Mucosa of rectum (tissue), 2 donors: ENCODE measurements at regions not wholly inside any gene's neighbourhood (a gene's known extent, or its start where the extent isn't known, plus 50 kb on each side); places are given as distances from the start of the nearest gene placed in this dataset.
"Not testable (repeated sequence)": the region's sequence is repeated elsewhere in the genome, so short reads cannot be mapped to it uniquely, and the experiment has no call there.

Experiments
- H3K27ac ChIP-seq, 2 donors: one replicate each; pipeline ENCODE4 v1.7.0; 2013; ENCODE audit warnings: inconsistent platforms in 2 of 2, low read depth in 2 of 2, low read length in 2 of 2
- H3K27me3 ChIP-seq, 2 donors: one replicate each; pipeline ENCODE4 v1.7.0; 2013; ENCODE audit warnings: low read length in 2 of 2; ENCODE audit not compliant: control insufficient read depth in 2 of 2, insufficient read depth in 2 of 2
- H3K36me3 ChIP-seq, 2 donors: one replicate each; pipeline ENCODE4 v1.7.0; 2013; ENCODE audit warnings: low read length in 2 of 2; ENCODE audit not compliant: control insufficient read depth in 2 of 2, insufficient read depth in 2 of 2
- H3K4me1 ChIP-seq, 2 donors: one replicate each; pipeline ENCODE4 v1.7.0; 2013; ENCODE audit warnings: low read length in 2 of 2, mild to moderate bottlenecking in 1 of 2; ENCODE audit not compliant: control insufficient read depth in 2 of 2, insufficient read depth in 2 of 2
- H3K4me3 ChIP-seq, 2 donors: one replicate each; pipeline ENCODE4 v1.7.0; 2013; ENCODE audit warnings: low read length in 2 of 2
- H3K9ac ChIP-seq, 2 donors: one replicate each; pipeline ENCODE4 v1.7.0; 2013; ENCODE audit warnings: low read length in 2 of 2, low read depth in 1 of 2, mild to moderate bottlenecking in 1 of 2
- H3K9me3 ChIP-seq, 2 donors: one replicate each; pipeline ENCODE4 v1.7.0; 2013; ENCODE audit warnings: low read length in 2 of 2; ENCODE audit not compliant: control insufficient read depth in 2 of 2
- donor health status: healthy.
- donor health status: Normal muscosa, but diverticular disease.

- Histone ChIP-seq H3K4me1 (no peaks in the 10 kb centered on the region), H3K9ac (no peak overlapping the region), H3K36me3 (no peaks in the 10 kb centered on the region), H3K27ac (no peak overlapping the region), H3K4me3 (no peak overlapping the region), H3K27me3 (no peaks in the 10 kb centered on the region), H3K9me3 (peaks cover 0 to 2% of the 10 kb centered on the region in 2 donors)
Observed at GRCh38 chr7:153642989-153643388, 409.2 kb upstream of the DPP6 start.

- Histone ChIP-seq H3K9me3 (peaks cover 0 to 4% of the 10 kb centered on the region in 2 donors), H3K4me1 (no peaks in the 10 kb centered on the region), H3K9ac (no peak overlapping the region), H3K27me3 (no peaks in the 10 kb centered on the region), H3K4me3 (no peak overlapping the region), H3K27ac (no peak overlapping the region), H3K36me3 (no peaks in the 10 kb centered on the region)
Observed at GRCh38 chr7:153657182-153657800, 394.9 kb upstream of the DPP6 start.

GRCh38 chr7:153675131-153675530 lies 377.1 kb upstream of the DPP6 start:
- no peak overlapping the region for H3K4me3 ChIP-seq
- H3K27ac ChIP-seq = no peak overlapping the region
- H3K9ac ChIP-seq = no peak overlapping the region
- H3K36me3 ChIP-seq = no peaks in the 10 kb centered on the region
- no peaks in the 10 kb centered on the region for H3K27me3 ChIP-seq
- H3K4me1 ChIP-seq = no peaks in the 10 kb centered on the region
- no peaks in the 10 kb centered on the region for H3K9me3 ChIP-seq

- no peaks in the 10 kb centered on the region for H3K9me3 ChIP-seq
- H3K4me3 ChIP-seq = no peak overlapping the region
- H3K9ac ChIP-seq = no peak overlapping the region
- H3K36me3 ChIP-seq = no peaks in the 10 kb centered on the region
- H3K4me1 ChIP-seq = no peaks in the 10 kb centered on the region
- H3K27ac ChIP-seq = no peak overlapping the region
- H3K27me3 ChIP-seq = no peaks in the 10 kb centered on the region
Observed at GRCh38 chr7:153682628-153683027, 369.6 kb upstream of the DPP6 start.

- Histone ChIP-seq H3K9me3 (no peaks in the 10 kb centered on the region), H3K27me3 (no peaks in the 10 kb centered on the region), H3K4me3 (no peak overlapping the region), H3K9ac (no peak overlapping the region), H3K27ac (no peak overlapping the region), H3K4me1 (no peaks in the 10 kb centered on the region), H3K36me3 (no peaks in the 10 kb centered on the region)
Observed at GRCh38 chr7:153696242-153696641, 356.0 kb upstream of the DPP6 start.

- no peak overlapping the region for H3K27ac ChIP-seq
Observed at GRCh38 chr7:153698046-153698445, 354.2 kb upstream of the DPP6 start.

GRCh38 chr7:153701678-153702077 lies 350.5 kb upstream of the DPP6 start:
- H3K36me3 ChIP-seq = no peaks in the 10 kb centered on the region
- no peaks in the 10 kb centered on the region for H3K27me3 ChIP-seq
- H3K9me3 ChIP-seq = no peaks in the 10 kb centered on the region
- no peaks in the 10 kb centered on the region for H3K4me1 ChIP-seq
- no peak overlapping the region for H3K27ac ChIP-seq
- H3K4me3 ChIP-seq = no peak overlapping the region
- H3K9ac ChIP-seq = no peak overlapping the region

More at GRCh38 chr7:153698046-153698445, 354.2 kb upstream of the DPP6 start:
- Histone ChIP-seq H3K9ac (no peak overlapping the region), H3K4me3 (no peak overlapping the region), H3K4me1 (no peaks in the 10 kb centered on the region), H3K9me3 (no peaks in the 10 kb centered on the region), H3K36me3 (no peaks in the 10 kb centered on the region), H3K27me3 (no peaks in the 10 kb centered on the region)

GRCh38 chr7:153723892-153724291 lies 328.3 kb upstream of the DPP6 start:
- not testable (repeated sequence) for H3K36me3 ChIP-seq, H3K4me1 ChIP-seq, H3K27ac ChIP-seq, H3K4me3 ChIP-seq, H3K27me3 ChIP-seq, H3K9me3 ChIP-seq, H3K9ac ChIP-seq

GRCh38 chr7:153731504-153731903 lies 320.7 kb upstream of the DPP6 start:
- not testable (repeated sequence) for H3K4me1 ChIP-seq, H3K27me3 ChIP-seq, H3K4me3 ChIP-seq, H3K36me3 ChIP-seq, H3K9ac ChIP-seq, H3K9me3 ChIP-seq, H3K27ac ChIP-seq

GRCh38 chr7:153743434-153743833 lies 308.8 kb upstream of the DPP6 start:
- H3K27me3 ChIP-seq, H3K27ac ChIP-seq, H3K4me1 ChIP-seq, H3K9me3 ChIP-seq, H3K4me3 ChIP-seq, H3K9ac ChIP-seq, H3K36me3 ChIP-seq: not testable (repeated sequence)

GRCh38 chr7:153747969-153748368 lies 304.2 kb upstream of the DPP6 start:
- H3K27ac ChIP-seq, H3K9ac ChIP-seq, H3K4me1 ChIP-seq, H3K27me3 ChIP-seq, H3K4me3 ChIP-seq, H3K36me3 ChIP-seq, H3K9me3 ChIP-seq: not testable (repeated sequence)
